SK-N-SH treated with all-trans-retinoic acid at 6 μM for 48 hours (cell line): ENCODE measurements at regions not wholly inside any gene's neighbourhood (a gene's known extent, or its start where the extent isn't known, plus 50 kb on each side); places are given as distances from the start of the nearest gene placed in this dataset.

Source experiments
- ATAC-seq: fragments of 200-7000 bp; cut with Tn5 transposase; 3 replicates; pipeline ENCODE4 v1.9.1; 2020; ENCODE audit warnings: mild to moderate bottlenecking, moderate library complexity
- ARNTL ChIP-seq: fragments of 450-650 bp; formaldehyde crosslinking; IDR thresholded peaks from 2 replicates; pipeline ENCODE4 v1.5.0; 2020; ENCODE audit warnings: low read depth, mild to moderate bottlenecking, moderate library complexity, borderline replicate concordance
- BACH2 ChIP-seq: fragments of 250-450 bp; sonication (Bioruptor Pico); IDR thresholded peaks from 2 replicates; pipeline ENCODE4 v1.9.0; 2021; ENCODE audit warnings: mild to moderate bottlenecking, borderline replicate concordance
- ESRRG ChIP-seq: fragments of 250-450 bp; sonication (Bioruptor Pico); IDR thresholded peaks from 2 replicates; pipeline ENCODE4 v1.6.1; 2021; ENCODE audit warnings: mild to moderate bottlenecking
- GLIS3 ChIP-seq: fragments of 250-450 bp; sonication (Bioruptor Pico); IDR thresholded peaks from 2 replicates; pipeline ENCODE4 v1.5.0; 2020; ENCODE audit warnings: mild to moderate bottlenecking, moderate library complexity
- ISL1 ChIP-seq: fragments of 250-450 bp; sonication (Bioruptor Pico); IDR thresholded peaks from 2 replicates; pipeline ENCODE4 v2.1.2; 2022; ENCODE audit warnings: mild to moderate bottlenecking, moderate library complexity
- OSR1 ChIP-seq: fragments of 250-450 bp; sonication (Bioruptor Pico); IDR thresholded peaks from 2 replicates; pipeline ENCODE4 v1.8.0; 2022; ENCODE audit warnings: moderate library complexity, mild to moderate bottlenecking, inconsistent platforms
- PPARA ChIP-seq: fragments of 250-450 bp; sonication (Bioruptor Pico); IDR thresholded peaks from 2 replicates; pipeline ENCODE4 v1.5.0; 2020; ENCODE audit warnings: mild to moderate bottlenecking, borderline replicate concordance
- SNAI2 ChIP-seq: fragments of 250-450 bp; sonication (Bioruptor Pico); IDR thresholded peaks from 2 replicates; pipeline ENCODE4 v1.5.0; 2020; ENCODE audit warnings: mild to moderate bottlenecking, moderate library complexity
- TCF4 ChIP-seq: fragments of 250-450 bp; sonication (Bioruptor Pico); IDR thresholded peaks from 2 replicates; pipeline ENCODE4 v1.8.0; 2021; ENCODE audit warnings: mild to moderate bottlenecking, moderate library complexity, borderline replicate concordance
- TOX ChIP-seq: fragments of 250-450 bp; sonication (Bioruptor Pico); IDR thresholded peaks from 2 replicates; pipeline ENCODE4 v1.8.0; 2021; ENCODE audit warnings: mild to moderate bottlenecking, moderate library complexity, borderline replicate concordance
- ZC3H10 ChIP-seq: fragments of 250-450 bp; sonication (Bioruptor Pico); IDR thresholded peaks from 2 replicates; pipeline ENCODE4 v1.5.1; 2021; ENCODE audit warnings: mild to moderate bottlenecking, moderate library complexity
- ZFP3 ChIP-seq: fragments of 250-450 bp; sonication (Bioruptor Pico); IDR thresholded peaks from 2 replicates; pipeline ENCODE4 v1.5.0; 2020; ENCODE audit warnings: mild to moderate bottlenecking, moderate library complexity
- ZFP30 ChIP-seq: fragments of 450-650 bp; formaldehyde crosslinking; IDR thresholded peaks from 2 replicates; pipeline ENCODE4 v1.5.0; 2022; ENCODE audit warnings: mild to moderate bottlenecking, moderate library complexity
- ZNF565 ChIP-seq: fragments of 450-650 bp; formaldehyde crosslinking; conservative IDR thresholded peaks from 2 replicates; pipeline ENCODE4 v1.5.0; 2020; ENCODE audit warnings: low read depth, mild to moderate bottlenecking, moderate library complexity
- ZNF70 ChIP-seq: fragments of 450-650 bp; formaldehyde crosslinking; IDR thresholded peaks from 2 replicates; pipeline ENCODE4 v1.5.0; 2020; ENCODE audit warnings: mild to moderate bottlenecking, moderate library complexity
- ZNF8 ChIP-seq: fragments of 450-650 bp; formaldehyde crosslinking; IDR thresholded peaks from 2 replicates; pipeline ENCODE4 v1.5.0; 2020; ENCODE audit warnings: mild to moderate bottlenecking, moderate library complexity
- TF ChIP-seq, protein P1 (sequence below): fragments of 250-450 bp; sonication (Bioruptor Pico); IDR thresholded peaks from 2 replicates; pipeline ENCODE4 v1.8.0; 2020; ENCODE audit warnings: mild to moderate bottlenecking, moderate library complexity, borderline replicate concordance
- TF ChIP-seq, protein P2 (sequence below): fragments of 250-450 bp; sonication (Bioruptor Pico); IDR thresholded peaks from 2 replicates; pipeline ENCODE4 v1.5.1; 2020; ENCODE audit warnings: low read depth, mild to moderate bottlenecking, moderate library complexity
- TF ChIP-seq, protein P3 (sequence below): fragments of 250-450 bp; sonication (Bioruptor Pico); IDR thresholded peaks from 2 replicates; pipeline ENCODE4 v1.8.0; 2021; ENCODE audit warnings: low read depth, mild to moderate bottlenecking, moderate library complexity, borderline replicate concordance
- TF ChIP-seq, protein P4 (sequence below): fragments of 250-450 bp; sonication (Bioruptor Pico); IDR thresholded peaks from 2 replicates; pipeline ENCODE4 v1.5.0; 2020; ENCODE audit warnings: mild to moderate bottlenecking, moderate library complexity
- TF ChIP-seq, protein P5 (sequence below): fragments of 250-450 bp; sonication (Bioruptor Pico); IDR thresholded peaks from 2 replicates; pipeline ENCODE4 v1.5.1; 2021; ENCODE audit warnings: mild to moderate bottlenecking, moderate library complexity

DNA sequence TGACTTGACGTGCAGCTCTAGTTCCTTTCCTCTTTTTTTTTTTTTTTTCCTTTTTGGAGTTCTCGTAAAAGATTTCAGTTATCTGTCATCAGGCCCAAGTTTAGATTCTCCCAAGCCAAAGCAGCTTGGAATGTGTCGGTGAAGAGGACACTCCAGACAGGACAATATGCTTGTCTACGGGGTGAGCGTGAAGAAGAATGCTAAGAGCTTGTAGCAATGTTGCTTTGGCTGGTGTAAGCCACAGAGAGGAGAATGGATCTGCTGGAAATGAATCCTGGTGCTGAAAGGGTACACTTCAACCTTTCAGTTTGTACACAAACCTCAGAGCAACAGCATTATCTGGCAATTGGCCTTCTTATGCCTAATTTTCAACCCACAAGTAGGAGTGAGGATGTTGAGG lies 92.4 kb downstream of the ISL1 start:
- ATAC-seq: no peak
- no peak for TF ChIP-seq ISL1 (CRISPR knock-in tag)
- no peak for TF ChIP-seq GLIS3
- no peak for TF ChIP-seq BACH2 (CRISPR knock-in tag)

DNA sequence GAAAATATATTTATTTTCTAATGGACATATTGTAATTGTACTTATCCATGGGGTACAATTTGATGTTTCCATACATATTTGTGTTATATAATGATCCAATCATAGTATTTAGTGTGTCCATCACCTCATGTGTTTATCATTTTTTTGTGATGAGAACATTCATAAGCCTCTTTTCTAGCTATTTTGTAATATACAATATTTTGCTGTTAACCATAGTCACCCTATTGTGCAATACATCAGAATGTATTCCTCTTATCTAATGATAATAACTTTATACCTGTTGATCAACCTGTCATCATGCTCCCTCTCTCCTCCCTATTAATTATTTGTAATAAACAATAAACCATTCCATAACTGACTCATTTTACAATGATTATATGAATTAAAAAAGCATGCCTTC lies 93.2 kb downstream of the ISL1 start:
- TF ChIP-seq ZFP3 (CRISPR knock-in tag) (no peak), TOX (no peak), OSR1 (CRISPR knock-in tag) (no peak), ZC3H10 (no peak)
- no peak for ATAC-seq

DNA sequence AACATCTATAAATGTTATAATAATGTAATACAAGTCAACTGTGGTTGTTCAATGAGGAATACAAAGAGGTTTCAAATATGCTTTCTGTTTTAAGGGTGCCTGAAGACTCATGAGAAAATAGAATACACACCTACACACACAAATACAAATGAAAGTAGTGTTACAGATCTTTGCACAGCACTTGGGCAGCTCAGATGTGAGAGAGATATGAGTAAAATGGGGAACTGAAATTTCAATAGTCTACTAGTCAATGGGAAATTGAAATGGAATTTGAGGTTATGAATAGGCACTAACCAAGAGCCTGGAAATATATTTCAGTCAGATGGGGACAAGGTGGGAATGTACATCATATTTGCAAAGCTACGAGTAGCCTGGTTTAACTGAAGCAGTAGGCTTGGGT lies 96.6 kb downstream of the ISL1 start:
- no peak for ATAC-seq
- no peak for TF ChIP-seq OSR1 (CRISPR knock-in tag)
- TF ChIP-seq ZNF70 (CRISPR knock-in tag): no peak
- TF ChIP-seq ZC3H10: no peak
- TF ChIP-seq, protein P1, sequence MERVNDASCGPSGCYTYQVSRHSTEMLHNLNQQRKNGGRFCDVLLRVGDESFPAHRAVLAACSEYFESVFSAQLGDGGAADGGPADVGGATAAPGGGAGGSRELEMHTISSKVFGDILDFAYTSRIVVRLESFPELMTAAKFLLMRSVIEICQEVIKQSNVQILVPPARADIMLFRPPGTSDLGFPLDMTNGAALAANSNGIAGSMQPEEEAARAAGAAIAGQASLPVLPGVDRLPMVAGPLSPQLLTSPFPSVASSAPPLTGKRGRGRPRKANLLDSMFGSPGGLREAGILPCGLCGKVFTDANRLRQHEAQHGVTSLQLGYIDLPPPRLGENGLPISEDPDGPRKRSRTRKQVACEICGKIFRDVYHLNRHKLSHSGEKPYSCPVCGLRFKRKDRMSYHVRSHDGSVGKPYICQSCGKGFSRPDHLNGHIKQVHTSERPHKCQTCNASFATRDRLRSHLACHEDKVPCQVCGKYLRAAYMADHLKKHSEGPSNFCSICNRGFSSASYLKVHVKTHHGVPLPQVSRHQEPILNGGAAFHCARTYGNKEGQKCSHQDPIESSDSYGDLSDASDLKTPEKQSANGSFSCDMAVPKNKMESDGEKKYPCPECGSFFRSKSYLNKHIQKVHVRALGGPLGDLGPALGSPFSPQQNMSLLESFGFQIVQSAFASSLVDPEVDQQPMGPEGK (CRISPR knock-in tag): no peak
- TF ChIP-seq ESRRG (CRISPR knock-in tag): no peak
- no peak for TF ChIP-seq GLIS3
- TF ChIP-seq ZFP30 (CRISPR knock-in tag): no peak
- TF ChIP-seq, protein P2, sequence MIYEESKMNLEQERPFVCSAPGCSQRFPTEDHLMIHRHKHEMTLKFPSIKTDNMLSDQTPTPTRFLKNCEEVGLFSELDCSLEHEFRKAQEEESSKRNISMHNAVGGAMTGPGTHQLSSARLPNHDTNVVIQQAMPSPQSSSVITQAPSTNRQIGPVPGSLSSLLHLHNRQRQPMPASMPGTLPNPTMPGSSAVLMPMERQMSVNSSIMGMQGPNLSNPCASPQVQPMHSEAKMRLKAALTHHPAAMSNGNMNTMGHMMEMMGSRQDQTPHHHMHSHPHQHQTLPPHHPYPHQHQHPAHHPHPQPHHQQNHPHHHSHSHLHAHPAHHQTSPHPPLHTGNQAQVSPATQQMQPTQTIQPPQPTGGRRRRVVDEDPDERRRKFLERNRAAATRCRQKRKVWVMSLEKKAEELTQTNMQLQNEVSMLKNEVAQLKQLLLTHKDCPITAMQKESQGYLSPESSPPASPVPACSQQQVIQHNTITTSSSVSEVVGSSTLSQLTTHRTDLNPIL (CRISPR knock-in tag): no peak
- no peak for TF ChIP-seq TCF4 (CRISPR knock-in tag)
- no peak for TF ChIP-seq ZNF565
- no peak for TF ChIP-seq PPARA
- no peak for TF ChIP-seq TOX
- TF ChIP-seq ARNTL (CRISPR knock-in tag): no peak
- TF ChIP-seq, protein P3, sequence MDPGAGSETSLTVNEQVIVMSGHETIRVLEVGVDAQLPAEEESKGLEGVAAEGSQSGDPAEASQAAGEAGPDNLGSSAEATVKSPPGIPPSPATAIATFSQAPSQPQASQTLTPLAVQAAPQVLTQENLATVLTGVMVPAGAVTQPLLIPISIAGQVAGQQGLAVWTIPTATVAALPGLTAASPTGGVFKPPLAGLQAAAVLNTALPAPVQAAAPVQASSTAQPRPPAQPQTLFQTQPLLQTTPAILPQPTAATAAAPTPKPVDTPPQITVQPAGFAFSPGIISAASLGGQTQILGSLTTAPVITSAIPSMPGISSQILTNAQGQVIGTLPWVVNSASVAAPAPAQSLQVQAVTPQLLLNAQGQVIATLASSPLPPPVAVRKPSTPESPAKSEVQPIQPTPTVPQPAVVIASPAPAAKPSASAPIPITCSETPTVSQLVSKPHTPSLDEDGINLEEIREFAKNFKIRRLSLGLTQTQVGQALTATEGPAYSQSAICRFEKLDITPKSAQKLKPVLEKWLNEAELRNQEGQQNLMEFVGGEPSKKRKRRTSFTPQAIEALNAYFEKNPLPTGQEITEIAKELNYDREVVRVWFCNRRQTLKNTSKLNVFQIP (CRISPR knock-in tag): no peak
- TF ChIP-seq ZFP3 (CRISPR knock-in tag): no peak
- TF ChIP-seq BACH2 (CRISPR knock-in tag): no peak
- TF ChIP-seq, protein P4, sequence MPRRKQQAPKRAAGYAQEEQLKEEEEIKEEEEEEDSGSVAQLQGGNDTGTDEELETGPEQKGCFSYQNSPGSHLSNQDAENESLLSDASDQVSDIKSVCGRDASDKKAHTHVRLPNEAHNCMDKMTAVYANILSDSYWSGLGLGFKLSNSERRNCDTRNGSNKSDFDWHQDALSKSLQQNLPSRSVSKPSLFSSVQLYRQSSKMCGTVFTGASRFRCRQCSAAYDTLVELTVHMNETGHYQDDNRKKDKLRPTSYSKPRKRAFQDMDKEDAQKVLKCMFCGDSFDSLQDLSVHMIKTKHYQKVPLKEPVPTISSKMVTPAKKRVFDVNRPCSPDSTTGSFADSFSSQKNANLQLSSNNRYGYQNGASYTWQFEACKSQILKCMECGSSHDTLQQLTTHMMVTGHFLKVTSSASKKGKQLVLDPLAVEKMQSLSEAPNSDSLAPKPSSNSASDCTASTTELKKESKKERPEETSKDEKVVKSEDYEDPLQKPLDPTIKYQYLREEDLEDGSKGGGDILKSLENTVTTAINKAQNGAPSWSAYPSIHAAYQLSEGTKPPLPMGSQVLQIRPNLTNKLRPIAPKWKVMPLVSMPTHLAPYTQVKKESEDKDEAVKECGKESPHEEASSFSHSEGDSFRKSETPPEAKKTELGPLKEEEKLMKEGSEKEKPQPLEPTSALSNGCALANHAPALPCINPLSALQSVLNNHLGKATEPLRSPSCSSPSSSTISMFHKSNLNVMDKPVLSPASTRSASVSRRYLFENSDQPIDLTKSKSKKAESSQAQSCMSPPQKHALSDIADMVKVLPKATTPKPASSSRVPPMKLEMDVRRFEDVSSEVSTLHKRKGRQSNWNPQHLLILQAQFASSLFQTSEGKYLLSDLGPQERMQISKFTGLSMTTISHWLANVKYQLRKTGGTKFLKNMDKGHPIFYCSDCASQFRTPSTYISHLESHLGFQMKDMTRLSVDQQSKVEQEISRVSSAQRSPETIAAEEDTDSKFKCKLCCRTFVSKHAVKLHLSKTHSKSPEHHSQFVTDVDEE (CRISPR knock-in tag): no peak
- TF ChIP-seq, protein P5, sequence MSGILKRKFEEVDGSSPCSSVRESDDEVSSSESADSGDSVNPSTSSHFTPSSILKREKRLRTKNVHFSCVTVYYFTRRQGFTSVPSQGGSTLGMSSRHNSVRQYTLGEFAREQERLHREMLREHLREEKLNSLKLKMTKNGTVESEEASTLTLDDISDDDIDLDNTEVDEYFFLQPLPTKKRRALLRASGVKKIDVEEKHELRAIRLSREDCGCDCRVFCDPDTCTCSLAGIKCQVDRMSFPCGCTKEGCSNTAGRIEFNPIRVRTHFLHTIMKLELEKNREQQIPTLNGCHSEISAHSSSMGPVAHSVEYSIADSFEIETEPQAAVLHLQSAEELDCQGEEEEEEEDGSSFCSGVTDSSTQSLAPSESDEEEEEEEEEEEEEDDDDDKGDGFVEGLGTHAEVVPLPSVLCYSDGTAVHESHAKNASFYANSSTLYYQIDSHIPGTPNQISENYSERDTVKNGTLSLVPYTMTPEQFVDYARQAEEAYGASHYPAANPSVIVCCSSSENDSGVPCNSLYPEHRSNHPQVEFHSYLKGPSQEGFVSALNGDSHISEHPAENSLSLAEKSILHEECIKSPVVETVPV (CRISPR knock-in tag): no peak
- no peak for TF ChIP-seq ZNF8 (CRISPR knock-in tag)

DNA sequence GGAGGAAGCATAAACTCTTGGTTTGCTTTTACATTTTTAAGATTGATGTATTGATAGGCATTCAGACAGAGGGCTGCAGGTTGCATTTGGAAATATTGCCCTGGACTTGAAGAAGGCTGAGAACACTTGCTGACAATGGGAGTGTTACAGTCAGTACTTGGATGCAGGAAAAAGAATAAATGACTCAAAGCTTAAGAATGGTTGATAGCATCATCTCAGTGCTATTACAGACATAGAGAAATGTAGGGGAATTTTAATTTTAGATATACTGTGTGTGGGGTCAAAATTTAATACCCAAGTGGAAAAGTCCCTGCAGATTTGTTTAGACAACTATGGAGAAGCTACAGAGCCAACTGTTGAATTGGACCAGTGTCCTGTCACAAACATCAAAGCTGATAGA lies 101.1 kb downstream of the ISL1 start:
- ATAC-seq: peak; percentile 79
- TF ChIP-seq SNAI2 (CRISPR knock-in tag) (no peak), ISL1 (CRISPR knock-in tag) (peak; percentile 79), GLIS3 (no peak), TCF4 (CRISPR knock-in tag) (no peak), ARNTL (CRISPR knock-in tag) (no peak)
